ENCODE measurements at regions not wholly inside any gene's neighbourhood (a gene's known extent, or its start where the extent isn't known, plus 50 kb on each side); places are given as distances from the start of the nearest gene placed in this dataset.

GRCh38 chr7:15042285-15043065 lies 139.9 kb upstream of the DGKB start:
- TF ChIP-seq FOXA2 (IDR thresholded peaks at IDR 0.05) (no peak), EGR1 (IDR thresholded peaks at IDR 0.05; ENCODE audit: low read depth in 2 of 2) (no peak), JUND (IDR thresholded peaks at IDR 0.05) (no peak), CTCF (IDR thresholded peaks at IDR 0.05; ENCODE audit: low read depth, low read length, missing input control) (no peak), RXRA (IDR thresholded peaks at IDR 0.05) (no peak)
- TF ChIP-seq, protein P1, sequence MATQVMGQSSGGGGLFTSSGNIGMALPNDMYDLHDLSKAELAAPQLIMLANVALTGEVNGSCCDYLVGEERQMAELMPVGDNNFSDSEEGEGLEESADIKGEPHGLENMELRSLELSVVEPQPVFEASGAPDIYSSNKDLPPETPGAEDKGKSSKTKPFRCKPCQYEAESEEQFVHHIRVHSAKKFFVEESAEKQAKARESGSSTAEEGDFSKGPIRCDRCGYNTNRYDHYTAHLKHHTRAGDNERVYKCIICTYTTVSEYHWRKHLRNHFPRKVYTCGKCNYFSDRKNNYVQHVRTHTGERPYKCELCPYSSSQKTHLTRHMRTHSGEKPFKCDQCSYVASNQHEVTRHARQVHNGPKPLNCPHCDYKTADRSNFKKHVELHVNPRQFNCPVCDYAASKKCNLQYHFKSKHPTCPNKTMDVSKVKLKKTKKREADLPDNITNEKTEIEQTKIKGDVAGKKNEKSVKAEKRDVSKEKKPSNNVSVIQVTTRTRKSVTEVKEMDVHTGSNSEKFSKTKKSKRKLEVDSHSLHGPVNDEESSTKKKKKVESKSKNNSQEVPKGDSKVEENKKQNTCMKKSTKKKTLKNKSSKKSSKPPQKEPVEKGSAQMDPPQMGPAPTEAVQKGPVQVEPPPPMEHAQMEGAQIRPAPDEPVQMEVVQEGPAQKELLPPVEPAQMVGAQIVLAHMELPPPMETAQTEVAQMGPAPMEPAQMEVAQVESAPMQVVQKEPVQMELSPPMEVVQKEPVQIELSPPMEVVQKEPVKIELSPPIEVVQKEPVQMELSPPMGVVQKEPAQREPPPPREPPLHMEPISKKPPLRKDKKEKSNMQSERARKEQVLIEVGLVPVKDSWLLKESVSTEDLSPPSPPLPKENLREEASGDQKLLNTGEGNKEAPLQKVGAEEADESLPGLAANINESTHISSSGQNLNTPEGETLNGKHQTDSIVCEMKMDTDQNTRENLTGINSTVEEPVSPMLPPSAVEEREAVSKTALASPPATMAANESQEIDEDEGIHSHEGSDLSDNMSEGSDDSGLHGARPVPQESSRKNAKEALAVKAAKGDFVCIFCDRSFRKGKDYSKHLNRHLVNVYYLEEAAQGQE (IDR thresholded peaks at IDR 0.05): no peak
- 79% methylated on average over 1 of the region's 1 CpG for WGBS
- DNase-seq (ENCODE audit: low spot score): no peak
- H3K27me3 ChIP-seq (ENCODE audit: control insufficient read depth in 4 of 4, insufficient read depth in 4 of 4, low read length in 3 of 4): no peaks in the 10 kb centered on the region
- H3K4me3 ChIP-seq (ENCODE audit: low read depth in 1 of 3, low read length in 3 of 3): no peak overlapping the region
- peaks cover 0 to 3% (median 0%) of the 10 kb centered on the region in 4 donors for H3K4me1 ChIP-seq (ENCODE audit: control insufficient read depth in 4 of 4, insufficient read depth in 4 of 4, low read length in 3 of 4)
- H3K9ac ChIP-seq (ENCODE audit: low read depth in 1 of 2, low read length in 2 of 2): no peak overlapping the region
- no peaks in the 10 kb centered on the region for H3K36me3 ChIP-seq (ENCODE audit: control insufficient read depth in 4 of 4, insufficient read depth in 3 of 4, low read depth in 1 of 4, low read length in 3 of 4)
- no peaks in the 10 kb centered on the region for H3K9me3 ChIP-seq (ENCODE audit: control insufficient read depth in 4 of 4, low read length in 3 of 4)
- H3K27ac ChIP-seq (ENCODE audit: low read depth in 1 of 2, low read length in 2 of 2): no peak overlapping the region

GRCh38 chr7:15041226-15041625 lies 138.7 kb upstream of the DGKB start:
- Histone ChIP-seq H3K27ac (ENCODE audit: low read depth in 1 of 2, low read length in 2 of 2) (no peak overlapping the region), H3K27me3 (ENCODE audit: control insufficient read depth in 4 of 4, insufficient read depth in 4 of 4, low read length in 3 of 4) (no peaks in the 10 kb centered on the region), H3K9ac (ENCODE audit: low read depth in 1 of 2, low read length in 2 of 2) (no peak overlapping the region), H3K4me1 (ENCODE audit: control insufficient read depth in 4 of 4, insufficient read depth in 4 of 4, low read length in 3 of 4) (no peaks in the 10 kb centered on the region), H3K4me3 (ENCODE audit: low read depth in 1 of 3, low read length in 3 of 3) (no peak overlapping the region), H3K9me3 (ENCODE audit: control insufficient read depth in 4 of 4, low read length in 3 of 4) (no peaks in the 10 kb centered on the region), H3K36me3 (ENCODE audit: control insufficient read depth in 4 of 4, insufficient read depth in 3 of 4, low read depth in 1 of 4, low read length in 3 of 4) (no peaks in the 10 kb centered on the region)
- no peak for DNase-seq (ENCODE audit: low spot score)
- TF ChIP-seq MAX (IDR thresholded peaks at IDR 0.05): no peak
- TF ChIP-seq CTCF (IDR thresholded peaks at IDR 0.05; ENCODE audit: low read depth, low read length, missing input control): no peak
- TF ChIP-seq NR2F2 (IDR thresholded peaks at IDR 0.05): no peak
- TF ChIP-seq TAF1 (conservative IDR thresholded peaks at IDR 0.05): no peak
- TF ChIP-seq ATF3 (IDR thresholded peaks at IDR 0.05): no peak
- no peak for TF ChIP-seq HNF4G (IDR thresholded peaks at IDR 0.05)
- no peak for TF ChIP-seq SP1 (IDR thresholded peaks at IDR 0.05)
- TF ChIP-seq ZBTB33 (IDR thresholded peaks at IDR 0.05): no peak
- no peak for TF ChIP-seq EGR1 (IDR thresholded peaks at IDR 0.05; ENCODE audit: low read depth in 2 of 2)
- no peak for TF ChIP-seq GABPA (IDR thresholded peaks at IDR 0.05 in 1 of 2, conservative IDR thresholded peaks at IDR 0.05 in 1 of 2)
- no peak for TF ChIP-seq JUND (IDR thresholded peaks at IDR 0.05)
- WGBS: 82% methylated on average over 5 of the region's 5 CpGs
